HL-60 (cell line): ENCODE measurements at regions not wholly inside any gene's neighbourhood (a gene's known extent, or its start where the extent isn't known, plus 50 kb on each side); places are given as distances from the start of the nearest gene placed in this dataset.

Source experiments
- POLR2AphosphoS5 ChIP-seq: IDR thresholded peaks from 2 replicates; pipeline ENCODE4 v1.6.1; 2012; ENCODE audit warnings: low read depth
- SPI1 ChIP-seq: IDR thresholded peaks from 2 replicates; pipeline ENCODE4 v1.6.1; 2012; ENCODE audit warnings: low read depth, mild to moderate bottlenecking, borderline replicate concordance
- TF ChIP-seq, protein P1 (sequence below): IDR thresholded peaks from one replicate; pipeline ENCODE4 v1.5.1; 2011; ENCODE audit warnings: low read length, control low read depth, inconsistent platforms; ENCODE audit not compliant: insufficient read depth
- TF ChIP-seq, protein P2 (sequence below): IDR thresholded peaks from 2 replicates; pipeline ENCODE4 v1.6.1; 2012; ENCODE audit warnings: low read depth; ENCODE audit not compliant: insufficient replicate concordance

DNA sequence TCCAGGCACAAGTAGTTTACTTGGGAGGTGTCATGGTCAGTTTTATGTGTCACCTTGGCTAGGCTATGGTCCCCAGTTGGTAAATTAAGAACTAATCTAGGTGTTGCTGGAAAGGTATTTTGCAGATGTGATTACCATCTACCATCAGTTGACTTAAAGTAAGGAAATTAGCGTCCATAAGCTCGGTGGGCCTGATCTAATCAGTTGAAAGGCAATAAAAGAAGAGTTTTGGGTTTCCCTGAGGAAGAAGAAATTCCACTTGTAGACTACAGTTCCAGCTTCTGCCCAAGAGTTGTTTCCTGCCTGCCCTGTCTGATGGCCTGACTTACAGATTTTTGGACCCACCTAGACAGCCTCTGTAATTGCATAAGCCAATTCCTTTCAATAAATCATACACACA, 438.7 kb upstream of the PROK2 start:
- TF ChIP-seq POLR2AphosphoS5 (no peak), SPI1 (no peak)
- TF ChIP-seq, protein P1, sequence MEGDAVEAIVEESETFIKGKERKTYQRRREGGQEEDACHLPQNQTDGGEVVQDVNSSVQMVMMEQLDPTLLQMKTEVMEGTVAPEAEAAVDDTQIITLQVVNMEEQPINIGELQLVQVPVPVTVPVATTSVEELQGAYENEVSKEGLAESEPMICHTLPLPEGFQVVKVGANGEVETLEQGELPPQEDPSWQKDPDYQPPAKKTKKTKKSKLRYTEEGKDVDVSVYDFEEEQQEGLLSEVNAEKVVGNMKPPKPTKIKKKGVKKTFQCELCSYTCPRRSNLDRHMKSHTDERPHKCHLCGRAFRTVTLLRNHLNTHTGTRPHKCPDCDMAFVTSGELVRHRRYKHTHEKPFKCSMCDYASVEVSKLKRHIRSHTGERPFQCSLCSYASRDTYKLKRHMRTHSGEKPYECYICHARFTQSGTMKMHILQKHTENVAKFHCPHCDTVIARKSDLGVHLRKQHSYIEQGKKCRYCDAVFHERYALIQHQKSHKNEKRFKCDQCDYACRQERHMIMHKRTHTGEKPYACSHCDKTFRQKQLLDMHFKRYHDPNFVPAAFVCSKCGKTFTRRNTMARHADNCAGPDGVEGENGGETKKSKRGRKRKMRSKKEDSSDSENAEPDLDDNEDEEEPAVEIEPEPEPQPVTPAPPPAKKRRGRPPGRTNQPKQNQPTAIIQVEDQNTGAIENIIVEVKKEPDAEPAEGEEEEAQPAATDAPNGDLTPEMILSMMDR = no peak
- TF ChIP-seq, protein P2, sequence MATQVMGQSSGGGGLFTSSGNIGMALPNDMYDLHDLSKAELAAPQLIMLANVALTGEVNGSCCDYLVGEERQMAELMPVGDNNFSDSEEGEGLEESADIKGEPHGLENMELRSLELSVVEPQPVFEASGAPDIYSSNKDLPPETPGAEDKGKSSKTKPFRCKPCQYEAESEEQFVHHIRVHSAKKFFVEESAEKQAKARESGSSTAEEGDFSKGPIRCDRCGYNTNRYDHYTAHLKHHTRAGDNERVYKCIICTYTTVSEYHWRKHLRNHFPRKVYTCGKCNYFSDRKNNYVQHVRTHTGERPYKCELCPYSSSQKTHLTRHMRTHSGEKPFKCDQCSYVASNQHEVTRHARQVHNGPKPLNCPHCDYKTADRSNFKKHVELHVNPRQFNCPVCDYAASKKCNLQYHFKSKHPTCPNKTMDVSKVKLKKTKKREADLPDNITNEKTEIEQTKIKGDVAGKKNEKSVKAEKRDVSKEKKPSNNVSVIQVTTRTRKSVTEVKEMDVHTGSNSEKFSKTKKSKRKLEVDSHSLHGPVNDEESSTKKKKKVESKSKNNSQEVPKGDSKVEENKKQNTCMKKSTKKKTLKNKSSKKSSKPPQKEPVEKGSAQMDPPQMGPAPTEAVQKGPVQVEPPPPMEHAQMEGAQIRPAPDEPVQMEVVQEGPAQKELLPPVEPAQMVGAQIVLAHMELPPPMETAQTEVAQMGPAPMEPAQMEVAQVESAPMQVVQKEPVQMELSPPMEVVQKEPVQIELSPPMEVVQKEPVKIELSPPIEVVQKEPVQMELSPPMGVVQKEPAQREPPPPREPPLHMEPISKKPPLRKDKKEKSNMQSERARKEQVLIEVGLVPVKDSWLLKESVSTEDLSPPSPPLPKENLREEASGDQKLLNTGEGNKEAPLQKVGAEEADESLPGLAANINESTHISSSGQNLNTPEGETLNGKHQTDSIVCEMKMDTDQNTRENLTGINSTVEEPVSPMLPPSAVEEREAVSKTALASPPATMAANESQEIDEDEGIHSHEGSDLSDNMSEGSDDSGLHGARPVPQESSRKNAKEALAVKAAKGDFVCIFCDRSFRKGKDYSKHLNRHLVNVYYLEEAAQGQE = no peak
